Stimulated activated naive CD8-positive, alpha-beta T cell treated with anti-CD3 and anti-CD28 coated beads, Interleukin-15, Interleukin-2, amounts not matched to agents 100 U/mL and 50 U/mL, for 24 hours (primary cell): ENCODE measurements at regions not wholly inside any gene's neighbourhood (a gene's known extent, or its start where the extent isn't known, plus 50 kb on each side); places are given as distances from the start of the nearest gene placed in this dataset.
"Not testable (repeated sequence)": the region's sequence is repeated elsewhere in the genome, so short reads cannot be mapped to it uniquely, and the experiment has no call there.

Experiments
- ATAC-seq: fragments of 150-1000 bp; cut with Tn5 transposase; one replicate; pipeline ENCODE4 v1.10.0; 2021
- DNase-seq: peaks from one replicate; pipeline ENCODE4 v3.0.0; 2021

DNA sequence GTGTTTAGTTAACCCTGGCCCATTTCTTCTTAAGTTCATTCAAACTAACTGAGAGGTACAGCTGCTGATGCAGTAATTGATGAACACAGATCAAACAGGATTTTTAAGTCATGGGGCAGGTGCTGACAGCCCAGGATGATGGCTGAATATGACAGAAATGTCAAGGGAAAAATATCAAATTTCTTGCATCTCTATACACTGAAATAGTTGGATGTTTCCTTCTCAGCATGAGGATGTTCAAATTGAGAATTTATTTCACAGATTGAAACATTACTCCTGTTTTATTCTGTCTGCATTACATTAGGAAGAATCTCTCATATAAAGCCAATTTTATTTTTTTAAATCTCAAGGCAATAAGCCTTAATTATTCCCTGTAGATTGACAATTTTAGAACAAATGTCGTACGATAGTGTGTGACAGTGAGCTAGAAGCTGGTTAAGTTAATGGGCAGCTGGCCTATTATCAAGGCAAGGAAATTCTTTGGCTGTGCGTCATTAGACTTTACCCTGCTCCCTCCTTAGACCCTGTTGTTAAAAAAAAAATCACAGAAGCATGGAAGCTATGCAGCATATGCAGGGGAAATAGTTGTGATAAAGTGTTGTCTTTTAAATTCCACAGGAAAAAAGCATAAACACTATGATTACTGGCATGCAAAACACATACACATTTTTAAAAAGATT lies 183.8 kb upstream of the KCNMB2 start:
- ATAC-seq (no peak), DNase-seq (no peak)

GRCh38 chr3:178353006-178353694 lies 183.1 kb upstream of the KCNMB2 start:
- DNase-seq (no peak), ATAC-seq (no peak)

- DNase-seq (no peak), ATAC-seq (no peak)
These were observed 176.5 kb upstream of the KCNMB2 start for GRCh38 chr3:178359728-178360127.

DNA sequence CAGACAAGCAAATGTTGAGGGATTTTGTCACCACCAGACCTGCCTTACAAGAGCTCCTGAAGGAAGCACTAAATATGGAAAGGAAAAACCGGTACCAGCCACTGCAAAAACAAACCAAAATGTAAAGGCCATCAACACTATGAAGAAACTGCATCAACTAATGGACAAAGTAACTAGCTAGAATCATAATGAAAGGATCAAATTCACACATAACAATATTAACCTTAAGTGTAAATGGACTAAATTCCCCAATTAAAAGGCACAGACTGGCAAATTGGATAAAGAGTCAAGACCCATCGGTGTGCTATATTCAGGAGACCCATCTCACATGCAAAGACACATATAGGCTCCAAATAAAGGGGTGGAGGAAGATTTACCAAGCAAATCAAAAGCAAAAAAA lies 173.2 kb upstream of the KCNMB2 start:
- not testable (repeated sequence) for ATAC-seq, DNase-seq

- DNase-seq, result no peak
- no peak for ATAC-seq
These were observed 168.2 kb upstream of the KCNMB2 start for GRCh38 chr3:178367817-178368617.

- ATAC-seq (no peak), DNase-seq (no peak)
These were observed 167.2 kb upstream of the KCNMB2 start for GRCh38 chr3:178369006-178369405.

DNA sequence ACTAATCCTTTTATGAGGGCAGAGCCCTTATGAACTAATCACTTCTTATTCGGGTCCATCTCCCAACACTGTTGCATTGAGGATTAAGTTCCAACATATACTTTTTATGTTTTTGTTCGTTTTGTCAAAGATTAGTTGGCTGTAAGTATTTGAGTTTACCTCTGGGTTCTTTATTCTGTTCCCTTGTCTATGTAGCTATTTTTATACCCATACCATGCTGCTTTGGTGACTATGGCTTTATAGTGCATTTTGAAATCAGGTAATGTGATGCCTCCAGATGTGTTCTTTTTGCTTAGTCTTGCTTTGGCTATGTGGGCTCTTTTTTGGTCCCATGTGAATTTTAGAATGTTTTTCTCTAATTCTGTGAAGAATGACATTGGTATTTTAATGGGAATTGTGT lies 166.4 kb upstream of the KCNMB2 start:
- ATAC-seq (no peak), DNase-seq (no peak)

DNA sequence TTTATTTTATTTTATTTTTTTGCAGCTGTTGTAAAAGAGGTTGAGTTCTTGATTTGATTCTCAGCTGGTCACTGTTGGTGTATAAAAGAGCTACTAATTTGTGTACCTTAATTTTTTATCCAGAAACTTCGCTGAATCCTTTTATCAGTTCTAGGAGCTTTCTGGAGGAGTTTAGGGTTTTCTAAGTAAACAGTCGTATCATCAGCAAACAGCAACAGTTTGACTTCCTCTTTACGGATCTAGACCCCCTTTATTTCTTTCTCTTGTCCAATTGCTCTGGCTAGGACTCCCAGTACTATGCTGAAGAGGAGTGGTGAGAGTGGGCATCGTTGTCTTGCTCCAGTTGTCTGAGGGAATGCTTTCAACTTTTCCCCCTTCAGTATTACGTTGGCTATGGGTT lies 165.8 kb upstream of the KCNMB2 start:
- ATAC-seq (no peak), DNase-seq (no peak)

GRCh38 chr3:178381555-178381954 lies 154.7 kb upstream of the KCNMB2 start:
- ATAC-seq (no peak), DNase-seq (no peak)

DNA sequence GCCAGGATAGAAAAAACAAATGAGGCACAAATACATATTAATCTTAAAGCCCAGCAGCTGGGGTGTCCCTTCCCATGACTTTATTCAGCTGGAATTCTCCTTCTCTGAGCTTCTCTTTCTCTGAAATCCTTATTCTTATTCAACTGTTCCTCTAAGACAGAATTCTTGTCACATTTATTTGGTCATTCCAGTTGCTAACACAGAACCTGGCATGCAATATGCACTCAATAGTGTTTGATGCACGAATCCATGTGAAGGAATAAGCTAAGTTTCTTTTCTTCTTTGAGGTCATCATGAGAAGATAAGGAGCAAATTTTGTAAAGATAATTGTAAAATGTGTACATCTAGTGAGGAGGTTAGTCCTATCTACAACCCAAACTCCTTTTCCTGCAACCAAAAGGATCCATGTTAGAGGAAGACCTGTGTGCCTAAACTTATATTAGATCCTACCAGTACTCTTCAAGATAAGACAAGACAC lies 154.2 kb upstream of the KCNMB2 start:
- DNase-seq (no peak), ATAC-seq (no peak)

DNA sequence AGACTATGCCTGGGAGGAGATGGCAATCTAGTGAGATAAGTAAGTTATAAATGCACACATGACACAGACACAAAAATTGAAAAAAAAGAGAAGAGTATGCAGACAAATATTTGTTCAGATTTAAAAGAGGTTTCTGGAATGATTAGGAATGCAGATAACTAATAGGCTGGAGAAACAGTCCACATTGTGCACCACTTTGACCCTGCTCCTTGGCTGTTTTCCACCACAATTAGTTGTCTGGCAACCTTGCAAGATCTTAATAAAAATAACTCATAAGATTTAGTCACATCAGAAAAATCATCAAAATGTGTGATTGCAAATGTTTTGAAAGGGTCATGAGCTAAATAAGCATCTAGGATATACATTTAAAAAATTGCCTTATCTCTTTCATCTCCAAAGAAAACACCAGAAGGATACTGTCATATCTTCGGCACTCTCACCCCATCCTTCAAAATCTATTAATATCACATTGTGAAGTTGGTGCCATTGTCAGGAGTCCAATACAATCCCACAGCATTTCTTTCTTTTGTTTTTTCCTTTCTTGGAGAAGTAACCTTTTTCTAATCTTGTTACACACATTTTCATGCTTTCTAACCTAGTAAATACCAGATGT lies 153.7 kb upstream of the KCNMB2 start:
- DNase-seq (no peak), ATAC-seq (no peak)

DNA sequence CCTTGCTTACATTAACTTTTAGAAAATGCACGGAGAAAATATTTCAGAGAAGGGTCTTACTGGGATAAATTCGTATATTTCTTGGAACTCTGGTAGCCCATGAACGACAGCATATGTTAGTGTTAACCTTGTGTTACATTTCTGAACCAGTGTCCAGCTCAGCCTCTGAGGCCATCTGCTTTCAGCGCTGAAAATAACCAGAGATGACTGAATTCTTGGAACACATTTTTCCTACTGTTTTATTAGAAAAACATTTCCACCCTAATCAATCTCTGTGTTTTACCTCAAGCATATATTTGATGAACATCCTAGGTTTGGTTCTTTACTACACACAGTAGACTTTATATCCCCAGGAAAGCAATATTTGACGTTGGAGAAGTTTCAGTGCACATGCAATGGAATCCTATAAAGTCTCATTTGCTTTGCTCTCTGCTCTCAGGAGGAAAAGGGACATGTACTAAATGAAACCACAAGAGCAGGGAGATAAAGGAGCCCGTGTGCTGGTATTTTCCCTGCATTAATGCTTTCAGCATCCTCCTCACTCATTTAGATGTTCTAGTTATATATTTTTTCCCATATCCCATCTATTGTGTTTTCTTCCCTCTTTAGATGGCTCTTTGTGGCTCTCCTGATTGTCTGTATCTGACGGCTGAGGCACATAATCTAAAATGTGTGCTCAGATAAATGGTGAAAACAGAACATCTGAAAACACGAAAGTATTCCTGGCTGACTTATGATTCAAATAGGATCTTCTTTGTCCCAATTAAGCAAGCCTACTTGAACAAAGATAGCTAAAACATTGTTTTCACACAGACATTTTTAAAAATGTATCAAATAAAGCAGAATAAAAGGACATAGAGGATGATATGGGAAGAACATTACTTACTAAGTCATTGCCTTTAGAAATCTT lies 151.7 kb upstream of the KCNMB2 start:
- DNase-seq (no peak), ATAC-seq (no peak)

DNA sequence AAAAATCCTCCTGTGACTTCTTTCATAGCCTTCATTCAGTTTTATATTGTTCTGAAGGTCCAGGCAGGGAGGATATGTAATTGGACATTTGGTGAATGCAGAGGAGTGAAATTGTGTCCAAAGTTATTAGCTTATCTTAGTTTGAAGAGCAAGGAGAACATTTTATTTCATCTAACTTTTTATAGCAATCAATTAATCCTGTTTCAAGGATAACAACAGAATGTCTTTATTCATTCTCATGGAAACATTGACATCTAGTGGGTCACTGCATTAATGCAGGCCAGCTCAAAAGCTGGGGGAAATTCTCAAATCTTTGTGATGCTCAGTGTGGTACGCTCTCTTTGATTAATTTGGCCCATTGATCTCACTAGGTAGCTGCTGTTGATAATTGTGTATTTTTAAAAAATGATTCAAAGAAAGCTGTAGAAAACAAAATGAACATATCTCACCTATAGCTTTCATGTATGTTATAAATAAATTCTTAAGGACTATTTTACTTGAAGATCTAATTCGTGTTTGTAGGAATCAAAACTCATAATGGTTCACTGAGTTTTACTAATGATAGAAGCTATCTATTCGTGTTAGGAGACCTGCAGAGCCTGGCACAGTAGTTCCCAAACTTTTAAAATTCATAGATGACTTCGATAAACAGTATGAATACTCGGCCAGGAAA lies 150.8 kb upstream of the KCNMB2 start:
- DNase-seq, result no peak
- ATAC-seq, result no peak

DNA sequence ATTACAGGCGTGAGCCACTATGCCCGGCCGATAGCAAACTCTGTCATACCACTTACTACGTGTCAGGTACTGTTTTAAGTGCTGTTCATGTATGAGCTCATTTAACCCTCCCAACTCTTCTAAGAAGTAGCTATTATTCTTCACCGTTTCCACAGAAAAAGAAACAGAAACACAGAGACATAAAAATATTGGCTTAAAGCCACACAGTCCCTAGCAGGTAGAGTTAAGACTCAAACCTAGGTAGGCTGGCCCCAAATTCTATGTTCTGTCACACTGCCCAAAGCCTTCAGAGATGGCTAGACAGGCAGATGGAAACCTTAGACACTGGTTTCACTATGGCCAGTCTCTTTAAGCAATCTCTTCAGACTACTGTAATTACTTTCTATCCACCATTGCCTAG lies 149.8 kb upstream of the KCNMB2 start:
- ATAC-seq (no peak), DNase-seq (no peak)

GRCh38 chr3:178386880-178387279 lies 149.4 kb upstream of the KCNMB2 start:
- ATAC-seq (no peak), DNase-seq (no peak)

- ATAC-seq, result no peak
These were observed 147.8 kb upstream of the KCNMB2 start for GRCh38 chr3:178388473-178388872.

GRCh38 chr3:178389258-178389657 lies 147.0 kb upstream of the KCNMB2 start:
- no peak for ATAC-seq

More at GRCh38 chr3:178388473-178388872, 147.8 kb upstream of the KCNMB2 start:
- DNase-seq, result no peak

DNA sequence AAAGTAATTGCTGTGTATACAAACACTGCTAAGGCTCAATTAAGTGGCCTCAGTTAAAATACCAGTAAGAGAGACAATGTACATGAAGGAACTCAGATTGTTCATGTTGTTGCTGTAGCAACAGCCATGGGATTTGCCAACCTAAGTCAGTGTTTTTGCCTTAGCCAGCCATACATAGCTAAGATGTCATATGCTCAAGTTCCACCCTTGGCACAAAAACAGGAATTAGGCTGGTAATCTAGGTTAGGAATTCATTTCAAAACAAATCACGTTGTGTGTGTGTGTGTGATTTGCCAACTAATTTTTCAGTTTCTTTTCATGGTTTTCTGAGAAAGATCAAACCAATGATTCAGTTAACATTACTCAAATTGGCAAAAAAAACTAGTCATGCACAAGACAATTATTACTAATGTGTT lies 143.7 kb upstream of the KCNMB2 start:
- no peak for ATAC-seq
- no peak for DNase-seq

More at GRCh38 chr3:178389258-178389657, 147.0 kb upstream of the KCNMB2 start:
- DNase-seq, result no peak

- no peak for ATAC-seq
These were observed 143.1 kb upstream of the KCNMB2 start for GRCh38 chr3:178393146-178393545.

DNA sequence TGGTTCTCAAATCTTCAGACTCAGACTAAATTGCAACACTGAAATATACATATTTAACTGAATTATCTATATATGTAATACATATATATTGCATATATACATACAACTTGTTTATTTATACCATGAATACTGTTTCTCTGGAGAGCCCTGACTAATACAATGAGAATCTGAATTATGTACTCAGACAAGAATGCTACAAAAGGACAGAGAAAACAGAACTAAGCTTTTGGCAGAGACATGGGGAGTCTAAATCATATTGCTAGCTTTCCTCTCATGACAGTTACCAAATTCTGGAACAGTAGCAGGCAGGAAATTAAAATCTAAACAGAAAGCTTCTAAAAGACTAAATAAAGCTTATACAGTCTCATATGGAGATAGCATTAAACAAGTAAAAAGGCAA lies 142.4 kb upstream of the KCNMB2 start:
- DNase-seq, result no peak
- no peak for ATAC-seq

More at GRCh38 chr3:178393146-178393545, 143.1 kb upstream of the KCNMB2 start:
- DNase-seq, result no peak

- no peak for ATAC-seq
- DNase-seq, result no peak
These were observed 139.9 kb upstream of the KCNMB2 start for GRCh38 chr3:178396318-178396717.
